HEK293 (cell line): ENCODE measurements at regions not wholly inside any gene's neighbourhood (a gene's known extent, or its start where the extent isn't known, plus 50 kb on each side); places are given as distances from the start of the nearest gene placed in this dataset.

Experiments
- REST ChIP-seq: fragments of 450-650 bp; formaldehyde crosslinking; IDR thresholded peaks from 2 replicates; pipeline ENCODE4 v1.5.1; 2016; ENCODE audit warnings: missing biosample characterization, missing genetic modification characterization
- SALL2 ChIP-seq: fragments of 450-650 bp; formaldehyde crosslinking; IDR thresholded peaks from 2 replicates; pipeline ENCODE4 v1.5.0; 2017; ENCODE audit warnings: missing biosample characterization, mild to moderate bottlenecking, missing genetic modification characterization, borderline replicate concordance
- ZNF501 ChIP-seq: fragments of 450-650 bp; formaldehyde crosslinking; IDR thresholded peaks from 2 replicates; pipeline ENCODE4 v1.5.1; 2016; ENCODE audit warnings: missing biosample characterization, missing genetic modification characterization
- ZNF747 ChIP-seq: fragments of 450-650 bp; formaldehyde crosslinking; IDR thresholded peaks from 2 replicates; pipeline ENCODE4 v1.5.1; 2016; ENCODE audit warnings: missing biosample characterization, missing genetic modification characterization

- no peak for TF ChIP-seq ZNF501 (tag by site-specific recombination)
- TF ChIP-seq SALL2 (tag by site-specific recombination) = no peak
- no peak for TF ChIP-seq ZNF747 (tag by site-specific recombination)
- no peak for TF ChIP-seq REST (tag by site-specific recombination)
Measured at GRCh38 chr18:78582181-78582709, 397.4 kb upstream of the SALL3 start.
